GM21423 (cell line): ENCODE measurements at regions not wholly inside any gene's neighbourhood (a gene's known extent, or its start where the extent isn't known, plus 50 kb on each side); places are given as distances from the start of the nearest gene placed in this dataset.

Source experiments
- ATAC-seq: cut with Tn5 transposase; IDR thresholded peaks from one replicate; pipeline ENCODE4 v1.9.1; 2021; ENCODE audit warnings: mild to moderate bottlenecking, moderate library complexity; ENCODE audit not compliant: unreplicated experiment

DNA sequence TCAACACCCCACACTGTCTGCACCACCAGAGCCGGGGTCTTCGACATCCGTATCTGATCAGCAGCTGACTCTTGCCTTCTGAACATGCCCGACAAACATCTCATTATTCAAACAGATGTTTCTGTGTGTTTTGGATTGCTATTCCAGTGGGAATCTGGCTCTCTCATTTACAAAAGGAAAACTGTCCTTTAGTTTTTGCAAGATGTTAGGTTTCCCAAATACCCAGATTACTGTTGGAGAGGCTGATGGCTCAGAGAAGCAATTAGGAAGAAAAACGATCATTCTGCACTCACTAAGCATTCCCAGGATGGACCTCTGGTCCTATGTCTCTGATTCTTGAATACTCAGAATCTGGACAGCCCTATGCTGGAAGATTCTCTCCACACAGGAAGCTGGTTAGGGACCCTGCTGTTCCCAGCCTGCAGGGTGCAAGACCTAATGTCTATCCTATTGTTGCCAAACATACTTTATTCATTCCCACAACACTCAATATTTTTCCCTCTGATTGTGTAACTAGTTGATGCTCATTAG lies 532.9 kb downstream of the CDH26 start:
- ATAC-seq, result no peak

DNA sequence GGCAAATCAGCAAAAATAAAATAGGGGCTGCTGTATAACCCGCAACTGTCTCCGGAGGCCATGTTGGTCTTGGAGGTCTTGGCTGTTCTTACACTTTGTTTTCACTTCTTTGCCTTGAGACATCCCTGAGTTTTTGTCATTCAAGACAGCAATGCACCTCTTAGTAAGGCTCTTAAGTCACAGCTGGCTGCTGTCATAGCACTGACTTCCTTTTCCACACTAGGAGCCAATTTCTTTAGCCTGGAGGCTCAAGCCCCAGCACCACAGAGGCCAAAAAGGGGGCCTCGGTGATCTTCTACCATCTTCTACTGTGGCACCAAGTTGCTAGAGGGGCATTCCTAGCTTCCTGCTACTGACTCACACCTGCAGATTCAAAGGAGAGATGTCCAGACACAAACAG lies 536.3 kb downstream of the CDH26 start:
- no peak for ATAC-seq

DNA sequence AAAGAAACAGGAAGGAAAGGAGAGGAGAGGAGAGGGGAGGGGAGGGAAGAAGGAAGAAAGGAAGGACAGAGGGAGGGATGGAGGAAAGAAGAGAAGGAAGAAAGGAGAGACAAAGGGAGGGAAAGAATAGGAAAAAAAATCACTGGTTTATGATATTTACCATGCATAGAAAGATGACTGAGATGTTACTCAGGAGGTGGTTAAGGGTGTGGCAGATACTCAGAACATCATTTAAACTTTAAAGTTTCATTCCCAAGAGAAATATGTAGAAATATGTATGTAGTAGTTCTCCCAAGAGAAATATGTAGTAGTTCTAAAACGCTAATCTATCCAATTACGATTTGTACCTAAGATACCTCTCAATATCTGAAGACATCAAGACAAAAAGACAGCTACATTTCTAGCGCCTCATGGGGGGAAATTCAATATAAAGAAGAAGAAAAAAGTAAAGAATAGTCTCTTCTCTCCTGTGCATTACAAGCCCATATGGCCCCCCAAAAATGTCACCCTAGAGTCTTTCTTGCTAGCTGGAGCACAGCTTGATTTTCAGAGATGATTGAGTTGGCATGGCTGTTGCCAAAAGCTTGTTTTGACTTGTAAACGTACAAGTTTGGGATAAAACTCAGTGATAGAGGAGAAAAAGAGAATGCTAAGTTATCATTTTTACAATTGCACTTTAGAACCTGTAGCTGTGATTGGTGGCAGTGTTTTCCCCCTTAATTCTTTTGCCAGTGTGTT lies 539.2 kb downstream of the CDH26 start:
- ATAC-seq, result no peak

DNA sequence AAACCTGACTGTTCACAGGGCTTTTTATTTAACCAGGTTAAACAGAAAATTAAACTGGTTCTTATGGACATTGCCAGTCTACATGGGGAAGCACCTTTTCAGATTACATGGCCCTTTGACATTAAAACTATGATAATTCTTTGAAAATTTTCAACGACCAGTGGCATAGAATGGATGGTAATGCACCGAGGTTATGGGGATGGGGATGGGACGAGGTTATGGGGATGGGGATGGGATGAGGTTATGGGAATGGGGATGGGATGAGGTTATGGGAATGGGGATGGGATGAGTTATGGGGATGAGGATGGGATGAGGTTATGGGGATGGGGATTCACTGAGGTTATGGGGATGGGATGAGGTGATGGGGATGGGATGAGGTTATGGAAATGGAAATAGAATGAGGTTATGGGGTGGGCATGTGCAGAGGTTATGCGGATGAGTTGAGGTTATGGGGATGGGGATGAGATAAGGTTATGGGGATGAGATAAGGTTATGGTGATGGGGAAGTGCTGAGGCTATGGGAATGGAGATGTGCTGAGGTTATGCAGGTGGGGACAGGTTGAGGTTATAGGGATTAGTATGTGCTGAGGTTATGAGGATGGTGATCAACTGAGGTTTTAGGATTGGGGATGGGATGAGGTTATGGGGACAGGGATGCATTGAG lies 541.9 kb downstream of the CDH26 start:
- ATAC-seq, result no peak

DNA sequence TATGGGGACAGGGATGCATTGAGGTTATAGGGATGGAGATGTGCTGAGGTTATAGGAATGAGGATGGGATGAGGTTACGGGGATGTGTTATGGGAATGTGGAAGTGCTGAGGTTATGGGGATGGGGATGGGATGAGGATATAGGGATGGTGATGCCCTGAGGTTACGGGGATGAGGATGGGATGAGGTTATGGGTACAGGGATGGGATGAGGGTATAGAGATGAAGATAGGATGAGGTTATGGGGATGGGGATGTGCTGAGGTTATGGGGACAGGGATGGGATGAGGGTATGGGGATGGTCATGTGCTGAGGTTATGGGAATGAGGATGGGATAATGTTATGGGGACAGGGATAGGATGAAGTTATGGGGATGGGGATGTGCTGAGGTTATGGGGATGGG lies 542.8 kb downstream of the CDH26 start:
- ATAC-seq, result no peak

DNA sequence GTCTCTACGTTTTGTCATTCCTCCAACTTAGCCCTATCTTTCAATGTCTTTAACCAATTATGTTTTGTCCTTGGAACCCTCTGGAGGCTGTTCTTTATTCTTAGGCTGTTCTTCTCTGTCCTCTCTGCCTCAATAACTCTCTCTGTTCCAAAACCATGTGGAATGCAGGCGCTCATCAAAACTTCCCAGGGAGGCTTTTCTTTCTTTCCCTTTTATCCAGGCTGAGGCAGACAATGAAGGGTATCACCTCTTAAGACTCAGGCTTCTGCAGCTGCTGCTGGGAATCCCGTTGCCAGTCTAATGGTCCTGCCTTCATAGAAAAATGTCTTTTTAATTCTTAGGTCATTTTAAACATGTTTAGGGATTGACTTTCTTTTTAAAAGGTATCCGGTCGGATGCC lies 544.7 kb downstream of the CDH26 start:
- ATAC-seq, result no peak

DNA sequence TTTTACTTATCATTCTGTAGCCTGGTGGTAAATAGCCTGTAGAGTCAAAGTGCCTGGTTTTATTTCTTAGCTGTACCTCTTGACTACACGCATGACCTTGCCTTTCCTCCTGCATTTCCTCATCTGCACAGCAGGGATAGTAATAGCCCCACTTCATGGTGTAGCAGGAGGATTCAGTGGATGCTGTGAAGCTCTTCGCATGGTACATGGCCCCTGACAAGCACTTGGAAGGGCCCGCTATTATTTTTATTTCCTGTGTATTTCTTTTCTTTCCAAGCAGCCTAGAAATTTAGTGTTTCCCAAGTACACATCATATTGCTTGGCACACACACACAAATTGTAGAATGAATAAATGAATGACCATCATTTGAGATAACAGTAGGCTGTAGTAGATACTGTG lies 547.2 kb downstream of the CDH26 start:
- ATAC-seq, result no peak

DNA sequence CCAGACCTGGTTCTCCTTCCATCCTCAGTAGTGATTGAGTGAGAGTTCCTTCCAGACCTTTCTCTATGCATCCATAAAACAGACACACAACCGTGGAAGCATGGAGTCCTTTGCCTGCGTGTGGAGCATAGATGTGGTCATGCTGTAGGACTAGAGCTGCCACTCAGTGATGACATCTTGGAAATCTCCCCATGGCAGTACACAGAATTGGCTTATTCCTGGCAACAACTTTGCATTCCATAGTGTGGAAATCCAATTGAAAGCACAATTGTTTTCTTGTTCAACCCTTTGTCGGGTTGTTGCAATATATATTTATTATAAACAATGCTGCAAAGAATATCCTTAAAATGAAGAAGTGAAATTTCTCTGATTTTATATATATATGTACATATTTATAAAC lies 547.8 kb downstream of the CDH26 start:
- ATAC-seq, result no peak

DNA sequence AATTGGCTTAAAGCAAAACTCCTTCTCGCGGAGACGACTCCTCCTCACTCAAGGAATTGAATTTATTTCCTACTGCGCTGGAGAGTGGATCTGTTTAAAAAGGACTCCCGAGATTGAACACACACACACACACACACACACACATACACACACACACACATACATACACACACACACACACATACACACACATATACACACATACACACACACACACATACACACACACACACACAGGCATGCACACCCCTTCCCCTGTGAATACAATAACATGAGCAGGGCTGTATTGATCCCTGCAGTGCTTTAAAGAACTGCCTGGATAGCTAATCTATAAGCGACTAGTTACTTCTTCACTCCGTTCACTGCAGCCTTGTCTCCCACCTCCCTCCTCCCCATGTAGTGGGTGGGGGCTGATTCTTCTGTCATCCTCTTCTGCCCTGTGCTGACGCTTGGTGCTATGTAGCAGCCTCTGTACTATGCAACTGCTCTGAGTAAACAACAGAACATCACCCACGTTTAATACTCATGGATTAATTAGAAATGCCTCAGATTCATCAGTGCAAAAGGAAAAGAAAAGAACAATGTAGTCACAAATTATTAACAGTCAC lies 549.0 kb downstream of the CDH26 start:
- ATAC-seq, result no peak

DNA sequence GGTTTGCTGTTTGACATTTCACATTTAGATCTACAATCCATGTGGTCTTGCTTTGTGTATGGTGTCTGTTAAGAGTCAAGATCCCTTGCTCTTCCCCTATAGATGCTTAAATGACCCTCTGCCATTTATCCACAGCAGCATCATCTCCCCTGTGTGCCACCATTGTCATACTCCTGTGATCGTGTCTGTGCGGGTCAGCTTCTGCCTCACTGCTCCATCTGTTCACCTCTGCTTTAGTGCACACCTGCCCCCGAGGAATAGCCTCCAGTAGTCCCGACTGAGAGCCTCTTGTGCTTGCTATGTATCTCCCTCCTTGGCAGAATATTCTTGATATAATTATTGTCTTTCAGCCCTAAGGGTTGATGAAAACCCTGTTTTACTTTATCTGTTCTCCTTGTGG lies 551.2 kb downstream of the CDH26 start:
- no peak for ATAC-seq

DNA sequence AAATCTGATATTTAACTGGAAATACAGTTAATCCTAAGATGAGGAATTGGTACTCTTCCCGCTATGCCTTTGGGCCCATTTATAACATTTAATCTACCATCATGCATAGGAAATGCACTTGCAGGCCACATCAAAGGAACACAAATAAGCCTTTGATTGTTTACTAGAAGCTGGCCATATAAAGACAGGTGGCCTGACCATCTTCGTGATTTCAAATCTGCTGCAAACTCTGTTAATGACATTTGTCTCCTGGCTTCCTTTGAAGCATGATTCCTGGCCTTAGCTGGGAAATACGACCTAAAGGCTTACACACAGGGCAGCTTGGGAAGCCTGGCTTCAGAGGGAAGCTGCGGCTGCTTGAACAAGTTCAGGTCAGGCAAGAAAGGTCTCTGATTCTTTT lies 552.1 kb downstream of the CDH26 start:
- ATAC-seq, result no peak

DNA sequence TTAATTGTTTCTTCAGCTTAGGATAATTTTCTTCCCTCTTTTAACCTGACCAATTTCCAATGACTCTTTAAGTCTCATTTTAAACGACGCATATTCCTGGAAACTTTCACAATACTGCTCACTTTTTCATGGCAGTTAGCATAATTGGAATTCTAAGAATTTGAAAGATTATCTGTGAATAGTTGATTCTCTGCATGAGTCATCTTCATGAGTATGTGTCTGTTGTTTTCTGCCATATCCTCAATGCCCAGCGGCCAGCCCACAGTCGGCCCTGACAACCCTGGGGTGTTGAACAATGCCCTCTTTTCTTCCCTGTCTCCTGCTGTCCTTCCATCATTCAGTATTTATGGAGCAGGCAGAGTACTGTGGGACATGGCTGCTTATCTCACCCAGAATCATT lies 554.2 kb downstream of the CDH26 start:
- ATAC-seq, result no peak

DNA sequence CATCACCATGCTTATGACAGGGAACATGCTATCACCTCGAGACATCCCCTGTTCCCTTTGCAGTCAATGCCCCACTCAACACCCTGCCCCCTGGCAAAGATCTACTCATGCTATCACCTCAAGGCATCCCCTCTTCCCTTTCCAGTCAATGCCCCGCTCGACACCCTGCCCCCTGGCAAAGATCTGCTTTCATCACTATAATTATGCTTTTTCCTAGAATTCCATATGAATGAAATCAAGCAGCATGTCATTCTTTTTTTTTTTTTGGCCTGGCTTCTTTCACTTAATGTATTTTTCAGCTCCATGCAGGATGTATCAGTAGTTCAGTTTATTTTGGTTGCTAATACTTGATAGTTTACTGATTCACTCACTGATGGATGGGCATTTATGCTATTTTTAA lies 554.9 kb downstream of the CDH26 start:
- ATAC-seq, result no peak

DNA sequence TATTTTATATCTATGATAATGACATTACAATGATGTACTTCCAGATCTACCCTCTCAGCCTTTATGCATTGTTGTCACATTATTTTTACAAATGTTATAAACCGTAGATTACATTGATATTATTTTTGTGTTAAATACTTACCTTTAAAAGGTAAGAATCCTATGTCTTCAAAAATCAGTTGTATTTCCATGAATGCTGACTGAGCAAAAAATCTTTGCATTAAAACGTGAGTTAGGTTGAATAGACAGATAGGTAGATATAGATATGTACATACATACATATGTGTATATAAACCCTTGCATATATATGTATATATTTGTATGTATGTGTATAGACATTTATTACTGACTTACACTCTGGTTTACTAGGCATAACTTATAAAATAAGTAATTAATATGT lies 558.2 kb downstream of the CDH26 start:
- ATAC-seq, result no peak

DNA sequence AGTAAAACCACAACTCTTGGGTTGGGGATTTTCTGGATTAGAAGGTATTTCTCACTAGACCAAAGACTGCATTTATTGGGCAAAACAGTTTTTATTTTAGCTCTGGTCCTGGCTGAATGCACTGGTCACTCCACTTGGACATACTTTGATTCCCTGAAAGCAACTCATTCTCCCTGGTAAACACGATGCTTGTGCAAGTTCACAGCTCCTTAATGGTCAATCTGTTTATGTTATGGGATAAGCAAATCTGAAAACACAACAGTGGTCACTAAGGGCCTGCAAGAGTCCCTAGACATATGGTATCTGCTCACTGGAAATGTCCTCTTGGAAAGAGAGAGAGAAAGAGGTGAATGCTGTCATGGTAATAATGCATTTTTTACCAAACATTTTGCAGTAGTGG lies 559.8 kb downstream of the CDH26 start:
- ATAC-seq, result no peak

DNA sequence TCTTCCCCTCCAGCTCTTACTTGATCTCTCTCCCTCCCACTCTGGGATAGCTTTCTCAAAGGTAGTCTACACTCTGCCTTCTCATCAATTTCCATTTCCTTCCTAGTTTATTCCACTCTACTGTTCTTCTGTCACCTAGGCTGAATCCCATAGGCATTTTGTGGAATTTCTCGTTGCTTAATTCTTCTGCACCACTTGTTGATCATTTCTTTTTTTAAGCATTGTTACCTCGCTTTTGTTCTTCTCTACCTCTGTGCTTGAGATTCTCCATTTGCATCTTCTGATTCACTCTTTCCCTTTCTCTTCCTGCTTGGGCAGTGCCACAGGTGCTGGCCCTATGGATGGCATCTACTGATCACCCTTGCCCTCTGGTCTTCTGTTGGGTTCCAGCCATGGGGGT lies 567.2 kb downstream of the CDH26 start:
- no peak for ATAC-seq

DNA sequence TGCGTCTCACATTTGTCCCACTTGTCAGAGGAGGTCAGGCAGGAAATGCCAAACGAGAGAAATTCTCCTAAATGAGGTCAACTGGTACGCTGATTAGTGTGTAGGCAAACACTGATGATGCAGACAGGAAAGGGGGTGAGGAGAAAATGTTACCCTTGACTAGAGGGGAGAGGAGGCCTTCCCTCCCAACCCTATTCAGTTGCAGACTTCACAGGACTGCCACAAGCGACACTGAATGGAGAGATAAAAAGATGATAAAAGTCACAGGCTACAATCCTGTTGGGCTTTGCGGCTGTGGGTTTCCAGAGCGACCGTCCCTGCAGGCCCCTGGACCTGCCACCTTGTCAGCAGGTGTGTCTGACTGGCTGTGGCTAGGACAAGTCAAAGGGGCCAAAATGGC lies 569.4 kb downstream of the CDH26 start:
- ATAC-seq, result no peak

DNA sequence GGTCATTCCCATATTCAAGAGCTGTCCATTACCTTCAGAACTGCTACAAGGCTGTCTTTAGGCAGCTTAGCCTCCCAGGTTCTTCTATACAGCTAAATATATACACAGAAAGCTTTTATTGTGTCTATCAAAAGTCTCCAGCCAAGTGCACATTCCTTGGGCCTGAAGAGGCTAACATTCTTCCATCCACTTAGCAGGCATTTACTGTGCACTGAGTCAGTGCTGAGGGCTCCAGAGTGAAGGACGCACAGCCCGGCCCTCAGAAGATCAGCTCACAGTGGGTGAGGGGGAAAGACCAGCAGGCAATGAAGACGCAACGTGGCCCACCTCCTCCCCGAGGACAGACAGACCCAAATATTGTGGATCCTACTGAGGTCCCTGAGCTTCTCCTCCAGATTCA lies 569.9 kb downstream of the CDH26 start:
- ATAC-seq, result no peak

DNA sequence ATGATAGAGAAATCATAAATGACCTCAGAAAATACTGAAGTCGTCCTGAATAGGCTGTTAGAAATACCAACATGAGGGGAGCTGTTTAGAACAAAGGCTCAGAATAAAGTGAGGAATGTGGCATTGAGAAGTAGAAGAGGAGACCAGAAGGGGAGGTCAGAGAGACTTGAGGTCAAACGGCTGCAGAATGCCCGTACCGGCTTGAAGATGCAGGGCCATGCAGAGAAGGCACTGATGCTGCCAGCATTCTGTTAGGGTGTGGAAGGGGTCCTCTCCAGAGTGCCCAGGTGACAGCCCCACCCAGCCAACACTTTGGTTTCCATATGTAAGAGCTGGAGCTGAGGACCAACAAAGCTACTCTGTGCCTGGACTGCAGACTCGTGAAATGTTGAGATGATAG lies 570.9 kb downstream of the CDH26 start:
- ATAC-seq, result no peak

DNA sequence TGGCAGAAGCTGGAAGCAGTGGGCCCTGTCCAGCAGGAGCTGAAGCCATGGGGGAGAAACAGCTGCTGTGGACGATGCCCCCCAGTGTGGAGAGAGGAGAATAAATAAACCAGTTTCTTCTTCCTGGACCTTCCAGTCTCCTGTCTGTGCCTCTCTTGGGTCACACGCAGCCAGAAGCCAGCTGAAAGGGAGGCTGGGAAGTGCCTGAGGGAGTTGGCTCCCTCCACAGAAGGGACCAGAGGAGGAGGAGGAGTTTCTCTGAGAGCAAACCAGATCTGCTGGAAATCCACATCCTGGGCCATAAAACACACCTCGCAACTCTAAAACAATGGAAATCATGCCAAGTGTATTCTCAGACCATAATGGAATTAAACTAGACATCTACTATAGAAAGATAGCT lies 577.0 kb downstream of the CDH26 start:
- no peak for ATAC-seq

DNA sequence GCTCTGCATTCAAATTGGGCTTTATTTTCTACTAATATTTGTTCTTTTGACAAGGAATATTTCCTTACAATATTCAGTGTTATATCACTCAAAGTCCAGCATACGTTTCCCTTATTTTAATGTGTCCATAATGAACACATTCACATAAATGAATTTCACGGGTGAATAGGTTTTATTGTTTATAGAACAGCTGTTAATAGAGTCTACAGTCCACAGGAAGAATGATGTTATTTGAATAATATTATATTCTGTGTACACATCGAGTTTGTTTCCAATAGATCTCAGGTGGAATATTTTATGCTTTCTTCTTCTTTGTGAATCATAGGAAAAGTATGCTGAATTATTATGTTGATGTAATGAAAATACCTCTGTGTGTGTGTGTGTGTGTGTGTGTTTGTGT lies 582.4 kb downstream of the CDH26 start:
- no peak for ATAC-seq

DNA sequence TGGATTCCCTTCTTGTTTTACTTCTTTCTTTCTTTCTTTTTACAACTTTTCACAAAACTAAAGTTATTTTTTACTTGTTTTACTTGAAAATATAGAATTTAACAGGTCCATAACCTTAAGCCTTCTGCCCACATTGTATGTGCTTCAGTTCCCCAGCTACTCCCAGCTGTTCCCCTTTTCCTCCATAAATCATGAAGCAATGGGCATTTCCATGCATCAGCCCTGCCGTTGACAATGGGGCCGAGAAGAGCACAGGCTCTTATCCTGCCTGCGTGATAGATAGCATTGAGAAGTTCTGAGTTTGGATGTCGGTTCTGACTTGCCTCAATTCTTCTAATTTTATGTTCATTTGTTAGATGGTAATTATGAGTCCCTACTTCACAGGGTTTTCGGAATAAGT lies 583.8 kb downstream of the CDH26 start:
- no peak for ATAC-seq
